ENCODE measurements at regions not wholly inside any gene's neighbourhood (a gene's known extent, or its start where the extent isn't known, plus 50 kb on each side); places are given as distances from the start of the nearest gene placed in this dataset.

DNA sequence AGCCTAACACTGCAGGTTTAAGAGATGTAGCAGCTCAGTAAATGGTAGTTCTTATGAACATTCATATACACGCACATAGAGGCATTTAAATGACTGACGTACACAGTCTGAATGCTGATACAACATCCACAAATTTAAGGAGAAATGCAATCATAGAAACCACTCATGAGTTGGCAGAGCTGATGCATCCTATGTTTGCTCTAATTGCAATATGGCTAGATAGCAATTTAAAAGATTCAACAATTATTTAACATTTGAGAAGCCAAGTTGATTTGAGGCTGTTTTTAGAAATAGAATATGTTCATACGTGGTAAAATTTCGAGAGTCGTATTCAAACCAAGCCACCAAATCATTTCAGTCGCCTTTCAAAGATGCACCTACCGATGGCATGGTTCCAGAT lies 135.6 kb downstream of the PFKFB3 start:
- CTCF ChIA-PET = no interaction called here
- Histone ChIP-seq H3K27me3 (replicated peaks; ENCODE audit: insufficient read depth, low read depth, low read length, poor library complexity) (no peaks in the 10 kb centered on the region), H3K4me1 (ENCODE audit: insufficient read depth, low read length, poor library complexity, severe bottlenecking) (peaks cover 12% of the 10 kb centered on the region), H3K27ac (ENCODE audit: low read depth, low read length, poor library complexity, severe bottlenecking) (no peak overlapping the region), H3K4me3 (ENCODE audit: low read depth, low read length, poor library complexity, severe bottlenecking) (no peak overlapping the region), H3K36me3 (ENCODE audit: insufficient read depth, low read length, poor library complexity, severe bottlenecking) (no peaks in the 10 kb centered on the region), H3K9me3 (ENCODE audit: low read depth, low read length, poor library complexity, severe bottlenecking) (no peaks in the 10 kb centered on the region)
- DNase-seq (ENCODE audit: low spot score) = no peak
- TF ChIP-seq EZH2 (IDR thresholded peaks at IDR 0.05; ENCODE audit: borderline replicate concordance, low read depth, low read length, poor library complexity, severe bottlenecking) = no peak
- TF ChIP-seq, protein P1, sequence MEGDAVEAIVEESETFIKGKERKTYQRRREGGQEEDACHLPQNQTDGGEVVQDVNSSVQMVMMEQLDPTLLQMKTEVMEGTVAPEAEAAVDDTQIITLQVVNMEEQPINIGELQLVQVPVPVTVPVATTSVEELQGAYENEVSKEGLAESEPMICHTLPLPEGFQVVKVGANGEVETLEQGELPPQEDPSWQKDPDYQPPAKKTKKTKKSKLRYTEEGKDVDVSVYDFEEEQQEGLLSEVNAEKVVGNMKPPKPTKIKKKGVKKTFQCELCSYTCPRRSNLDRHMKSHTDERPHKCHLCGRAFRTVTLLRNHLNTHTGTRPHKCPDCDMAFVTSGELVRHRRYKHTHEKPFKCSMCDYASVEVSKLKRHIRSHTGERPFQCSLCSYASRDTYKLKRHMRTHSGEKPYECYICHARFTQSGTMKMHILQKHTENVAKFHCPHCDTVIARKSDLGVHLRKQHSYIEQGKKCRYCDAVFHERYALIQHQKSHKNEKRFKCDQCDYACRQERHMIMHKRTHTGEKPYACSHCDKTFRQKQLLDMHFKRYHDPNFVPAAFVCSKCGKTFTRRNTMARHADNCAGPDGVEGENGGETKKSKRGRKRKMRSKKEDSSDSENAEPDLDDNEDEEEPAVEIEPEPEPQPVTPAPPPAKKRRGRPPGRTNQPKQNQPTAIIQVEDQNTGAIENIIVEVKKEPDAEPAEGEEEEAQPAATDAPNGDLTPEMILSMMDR (conservative IDR thresholded peaks at IDR 0.05; ENCODE audit: low read depth, low read length) = no peak
- BruUV-seq (replicated peaks) = no TSS peak
- intact Hi-C loops (cut with micrococcal nuclease; ENCODE audit: unreplicated experiment) = no loop called here
- POLR2A ChIA-PET (ENCODE audit: low non-redundant PET) = no interaction called here

DNA sequence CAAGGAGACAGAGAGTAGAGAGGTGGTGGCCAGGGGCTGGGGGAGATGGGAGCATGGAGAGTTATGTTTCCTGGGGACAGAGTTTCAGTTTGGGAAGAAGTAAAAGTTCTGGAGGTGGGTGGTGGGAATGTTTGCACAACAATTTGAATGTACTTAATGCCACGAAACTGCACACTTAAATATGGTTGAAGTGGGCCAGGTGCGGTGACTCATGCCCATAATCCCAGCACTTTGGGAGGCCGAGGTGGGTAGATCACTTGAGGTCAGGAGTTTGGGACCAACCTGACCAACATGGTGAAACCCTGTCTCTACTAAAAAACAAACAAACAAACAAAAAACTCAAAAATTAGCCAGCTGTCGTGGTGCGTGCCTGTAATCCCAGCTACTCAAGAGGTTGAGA lies 137.2 kb downstream of the PFKFB3 start:
- TF ChIP-seq EZH2 (IDR thresholded peaks at IDR 0.05; ENCODE audit: borderline replicate concordance, low read depth, low read length, poor library complexity, severe bottlenecking) = no peak
- TF ChIP-seq, protein P1 (conservative IDR thresholded peaks at IDR 0.05; ENCODE audit: low read depth, low read length) = no peak
- H3K4me1 ChIP-seq (ENCODE audit: insufficient read depth, low read length, poor library complexity, severe bottlenecking) = peaks cover 12% of the 10 kb centered on the region
- H3K27me3 ChIP-seq (replicated peaks; ENCODE audit: insufficient read depth, low read depth, low read length, poor library complexity) = no peaks in the 10 kb centered on the region
- POLR2A ChIA-PET (ENCODE audit: low non-redundant PET) = no interaction called here
- no peak overlapping the region for H3K27ac ChIP-seq (ENCODE audit: low read depth, low read length, poor library complexity, severe bottlenecking)
- H3K9me3 ChIP-seq (ENCODE audit: low read depth, low read length, poor library complexity, severe bottlenecking) = no peaks in the 10 kb centered on the region
- no peak overlapping the region for H3K4me3 ChIP-seq (ENCODE audit: low read depth, low read length, poor library complexity, severe bottlenecking)
- no peaks in the 10 kb centered on the region for H3K36me3 ChIP-seq (ENCODE audit: insufficient read depth, low read length, poor library complexity, severe bottlenecking)
- no TSS peak for BruUV-seq (replicated peaks)
- CTCF ChIA-PET = no interaction called here
- intact Hi-C loops (cut with micrococcal nuclease; ENCODE audit: unreplicated experiment) = loop anchor here (10.0 kb wide), 1 partner anchor 135 kb away; the partner anchor contains the start of gene PFKFB3
- no peak for DNase-seq (ENCODE audit: low spot score)

DNA sequence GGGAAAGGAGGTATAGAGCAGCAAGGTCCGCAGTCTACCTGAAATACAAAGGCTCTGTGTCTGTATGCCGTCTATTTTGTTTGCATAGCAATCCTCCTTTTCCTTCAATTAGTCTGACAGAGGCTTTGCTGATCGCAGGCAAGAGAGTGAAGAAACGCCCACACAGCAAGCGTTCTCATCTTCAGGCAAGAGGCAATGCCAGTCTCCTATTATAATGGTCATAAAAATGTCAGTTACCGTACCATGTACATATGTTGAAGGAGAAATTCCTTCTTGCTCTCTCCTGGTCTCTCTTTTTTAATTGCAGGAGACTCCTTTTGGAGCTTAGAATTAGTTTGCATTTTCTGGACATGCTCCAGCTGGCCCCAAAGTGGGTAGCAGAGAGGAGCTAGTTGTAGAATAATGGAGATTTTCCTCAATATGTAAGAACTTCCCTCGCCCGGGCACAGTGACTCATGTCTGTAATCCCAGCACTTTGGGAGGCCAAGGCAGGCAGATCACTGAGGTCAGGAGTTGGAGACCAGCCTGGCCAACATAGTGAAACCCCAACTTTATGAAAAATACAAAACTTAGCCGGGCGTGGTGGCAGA lies 139.5 kb downstream of the PFKFB3 start:
- H3K4me1 ChIP-seq (ENCODE audit: insufficient read depth, low read length, poor library complexity, severe bottlenecking) = peaks cover 13% of the 10 kb centered on the region
- ChIA-PET POLR2A (ENCODE audit: low non-redundant PET) (no interaction called here), CTCF (no interaction called here)
- no peaks in the 10 kb centered on the region for H3K36me3 ChIP-seq (ENCODE audit: insufficient read depth, low read length, poor library complexity, severe bottlenecking)
- TF ChIP-seq, protein P1 (conservative IDR thresholded peaks at IDR 0.05; ENCODE audit: low read depth, low read length) = no peak
- TF ChIP-seq EZH2 (IDR thresholded peaks at IDR 0.05; ENCODE audit: borderline replicate concordance, low read depth, low read length, poor library complexity, severe bottlenecking) = no peak
- no peak overlapping the region for H3K27ac ChIP-seq (ENCODE audit: low read depth, low read length, poor library complexity, severe bottlenecking)
- no peak overlapping the region for H3K4me3 ChIP-seq (ENCODE audit: low read depth, low read length, poor library complexity, severe bottlenecking)
- intact Hi-C loops (cut with micrococcal nuclease; ENCODE audit: unreplicated experiment) = loop anchor here (10.0 kb wide), 1 partner anchor 137 kb away; the partner anchor contains the start of gene PFKFB3
- BruUV-seq (replicated peaks) = no TSS peak
- no peaks in the 10 kb centered on the region for H3K9me3 ChIP-seq (ENCODE audit: low read depth, low read length, poor library complexity, severe bottlenecking)
- no peaks in the 10 kb centered on the region for H3K27me3 ChIP-seq (replicated peaks; ENCODE audit: insufficient read depth, low read depth, low read length, poor library complexity)
- peak; percentile 65 for DNase-seq (ENCODE audit: low spot score)
